HEK293T (cell line): ENCODE measurements at regions not wholly inside any gene's neighbourhood (a gene's known extent, or its start where the extent isn't known, plus 50 kb on each side); places are given as distances from the start of the nearest gene placed in this dataset.

Source experiments
- CTCF ChIA-PET: fragments of 350-600 bp; formaldehyde crosslinking; extraction: SDS; loops from one replicate; lab custom pipeline; 2021; ENCODE audit warnings: antibody characterized with exemption, inconsistent platforms; lab: Yijun Ruan, JAX
- POLR2A ChIA-PET: fragments of 350-600 bp; formaldehyde crosslinking; extraction: SDS; loops from one replicate; lab custom pipeline; 2020; ENCODE audit warnings: antibody characterized with exemption, inconsistent platforms; lab: Yijun Ruan, JAX
- DNase-seq: peaks from one replicate; pipeline ENCODE4 v3.0.0; 2012; ENCODE audit warnings: mixed read lengths; ENCODE audit errors: extremely low spot score
- ARNT ChIP-seq: fragments of 450-650 bp; IDR thresholded peaks from 2 replicates; pipeline ENCODE4 v1.6.1; 2017; ENCODE audit warnings: mild to moderate bottlenecking
- BHLHE40 ChIP-seq: fragments of 450-650 bp; IDR thresholded peaks from 2 replicates; pipeline ENCODE4 v1.6.1; 2016; ENCODE audit warnings: mild to moderate bottlenecking, moderate library complexity, borderline replicate concordance
- CTBP1 ChIP-seq: fragments of 450-650 bp; IDR thresholded peaks from 2 replicates; pipeline ENCODE4 v1.6.1; 2016; ENCODE audit warnings: borderline replicate concordance
- ELF4 ChIP-seq: fragments of 450-650 bp; IDR thresholded peaks from 2 replicates; pipeline ENCODE4 v1.6.1; 2017; ENCODE audit warnings: antibody characterized with exemption
- FOXA1 ChIP-seq: fragments of 450-650 bp; IDR thresholded peaks from 2 replicates; pipeline ENCODE4 v1.6.1; 2016; ENCODE audit warnings: mild to moderate bottlenecking
- FOXK2 ChIP-seq: fragments of 450-650 bp; IDR thresholded peaks from 2 replicates; pipeline ENCODE4 v1.6.1; 2016; ENCODE audit warnings: mild to moderate bottlenecking
- FOXM1 ChIP-seq: fragments of 450-650 bp; IDR thresholded peaks from 2 replicates; pipeline ENCODE4 v1.6.1; 2017; ENCODE audit warnings: mild to moderate bottlenecking, borderline replicate concordance
- HDGF ChIP-seq: fragments of 450-650 bp; IDR thresholded peaks from 2 replicates; pipeline ENCODE4 v1.6.1; 2017; ENCODE audit warnings: antibody characterized with exemption, borderline replicate concordance
- L3MBTL2 ChIP-seq: fragments of 450-650 bp; conservative IDR thresholded peaks from 2 replicates; pipeline ENCODE4 v1.6.1; 2016; ENCODE audit warnings: mild to moderate bottlenecking
- LEF1 ChIP-seq: fragments of 450-650 bp; IDR thresholded peaks from 2 replicates; pipeline ENCODE4 v1.6.1; 2017; ENCODE audit warnings: mild to moderate bottlenecking, borderline replicate concordance
- NFRKB ChIP-seq: fragments of 450-650 bp; IDR thresholded peaks from 2 replicates; pipeline ENCODE4 v1.6.1; 2016; ENCODE audit warnings: mild to moderate bottlenecking, moderate library complexity
- PKNOX1 ChIP-seq: fragments of 450-650 bp; IDR thresholded peaks from 2 replicates; pipeline ENCODE4 v1.6.1; 2016
- SP1 ChIP-seq: fragments of 450-650 bp; IDR thresholded peaks from 2 replicates; pipeline ENCODE4 v1.6.1; 2017
- SUZ12 ChIP-seq: fragments of 450-650 bp; IDR thresholded peaks from 2 replicates; pipeline ENCODE4 v1.6.1; 2016; ENCODE audit warnings: mild to moderate bottlenecking
- TARDBP ChIP-seq: fragments of 450-650 bp; IDR thresholded peaks from 2 replicates; pipeline ENCODE4 v1.6.1; 2016
- ZNF384 ChIP-seq: fragments of 450-650 bp; IDR thresholded peaks from 2 replicates; pipeline ENCODE4 v1.6.1; 2016

DNA sequence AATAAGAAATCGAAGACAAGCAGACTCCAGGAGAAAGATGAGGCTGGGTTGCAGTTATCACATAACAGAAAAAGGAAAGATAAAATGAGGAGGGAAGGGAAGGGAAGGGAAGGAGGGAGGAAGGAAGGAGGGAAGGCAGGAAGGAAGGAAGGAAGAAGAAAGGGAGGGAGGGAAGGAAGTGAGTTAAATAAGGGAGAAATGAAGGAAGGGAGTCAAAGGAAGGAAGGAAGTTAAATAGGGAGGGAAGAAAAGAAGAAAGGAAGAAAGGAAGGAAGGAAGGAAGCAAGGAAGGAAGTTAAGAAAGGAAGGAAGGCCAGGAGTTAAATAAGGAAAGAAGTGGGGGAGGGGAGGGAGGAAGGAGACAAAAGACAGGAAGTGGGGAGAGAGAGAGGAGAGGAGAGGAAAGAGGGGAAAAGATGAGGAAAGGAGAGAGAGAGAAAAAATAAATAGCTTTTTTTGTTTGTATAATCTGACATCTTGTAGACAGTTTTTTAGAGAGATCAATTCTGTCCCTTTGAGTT is 679.6 kb downstream of the HS3ST4 start:
- TF ChIP-seq NFRKB (no peak), FOXM1 (no peak), CTBP1 (no peak)
- CTCF ChIA-PET = no interaction called here
- no peak for DNase-seq
- POLR2A ChIA-PET = no interaction called here

DNA sequence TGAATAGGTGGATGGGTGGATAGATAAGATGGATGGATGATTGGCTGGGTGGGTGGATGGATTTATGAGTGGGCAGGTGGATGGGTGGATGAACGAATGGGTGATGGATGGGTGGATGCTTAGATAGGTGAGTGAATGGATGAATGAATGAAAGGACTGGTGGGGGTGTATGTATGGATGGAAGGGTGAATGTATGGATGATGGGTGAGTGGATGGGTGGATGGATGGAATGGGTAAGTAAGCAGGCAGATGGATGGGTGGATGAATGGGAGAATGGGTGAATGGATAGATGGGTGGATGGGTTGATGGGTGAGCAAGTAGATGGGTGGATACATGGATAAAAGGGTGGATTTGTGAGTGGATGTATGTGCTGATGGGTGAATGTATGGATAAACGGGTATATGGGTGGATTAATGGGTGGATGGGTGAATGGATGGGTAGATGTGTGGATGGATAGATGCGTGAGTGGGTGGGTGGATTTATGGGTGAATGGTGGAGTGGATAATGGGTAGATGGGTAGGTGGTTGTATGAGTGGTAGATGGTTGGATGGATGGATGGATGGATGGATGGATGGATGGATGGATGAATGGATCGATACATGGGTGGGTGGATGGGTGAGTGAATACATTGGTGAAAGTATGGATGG is 682.6 kb downstream of the HS3ST4 start:
- DNase-seq = no peak
- TF ChIP-seq TARDBP (no peak), BHLHE40 (no peak), HDGF (no peak), FOXA1 (no peak), L3MBTL2 (no peak), NFRKB (no peak), CTBP1 (no peak), ELF4 (no peak), ZNF384 (no peak)
- ChIA-PET POLR2A (no interaction called here), CTCF (no interaction called here)

- POLR2A ChIA-PET = no interaction called here
- no peak for TF ChIP-seq BHLHE40
- TF ChIP-seq FOXA1 = no peak
- no peak for TF ChIP-seq ARNT
- no peak for TF ChIP-seq FOXM1
- TF ChIP-seq SUZ12 = no peak
- no peak for TF ChIP-seq ZNF384
- TF ChIP-seq NFRKB = no peak
- TF ChIP-seq L3MBTL2 = no peak
- no peak for TF ChIP-seq FOXK2
- no peak for TF ChIP-seq PKNOX1
- TF ChIP-seq HDGF = no peak
- no peak for TF ChIP-seq TARDBP
- no peak for TF ChIP-seq ELF4
- CTCF ChIA-PET = no interaction called here
- no peak for DNase-seq
Observed at GRCh38 chr16:26382586-26382985, 684.1 kb upstream of the C16orf82 start.

DNA sequence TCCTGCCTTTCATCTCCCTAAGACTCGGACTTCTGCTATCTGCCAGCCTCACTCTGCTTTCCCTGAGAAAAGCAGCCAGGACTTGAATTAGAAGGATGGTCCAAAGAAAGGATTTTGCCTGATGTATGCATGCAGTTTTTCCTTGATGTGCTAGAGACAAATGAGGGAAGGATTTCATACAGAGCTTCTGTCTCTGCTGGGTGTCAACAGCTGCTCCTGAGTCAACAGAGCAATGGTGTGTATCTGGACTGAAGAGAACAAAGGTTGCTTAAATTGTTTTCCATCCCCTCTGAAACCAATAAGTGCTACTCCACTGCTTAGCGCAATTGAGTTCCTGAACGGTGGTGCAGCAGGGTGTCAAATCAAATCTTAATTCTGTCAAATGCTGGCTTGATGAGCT is 680.6 kb upstream of the C16orf82 start:
- DNase-seq = no peak
- CTCF ChIA-PET = no interaction called here
- TF ChIP-seq TARDBP = no peak
- no peak for TF ChIP-seq FOXA1
- TF ChIP-seq SUZ12 = no peak
- no peak for TF ChIP-seq LEF1
- no peak for TF ChIP-seq BHLHE40
- no peak for TF ChIP-seq ZNF384
- TF ChIP-seq PKNOX1 = no peak
- no peak for TF ChIP-seq FOXM1
- no peak for TF ChIP-seq NFRKB
- no peak for TF ChIP-seq HDGF
- no peak for TF ChIP-seq SP1
- no peak for TF ChIP-seq FOXK2
- no peak for TF ChIP-seq L3MBTL2
- TF ChIP-seq CTBP1 = no peak
- no peak for TF ChIP-seq ARNT
- POLR2A ChIA-PET = no interaction called here

DNA sequence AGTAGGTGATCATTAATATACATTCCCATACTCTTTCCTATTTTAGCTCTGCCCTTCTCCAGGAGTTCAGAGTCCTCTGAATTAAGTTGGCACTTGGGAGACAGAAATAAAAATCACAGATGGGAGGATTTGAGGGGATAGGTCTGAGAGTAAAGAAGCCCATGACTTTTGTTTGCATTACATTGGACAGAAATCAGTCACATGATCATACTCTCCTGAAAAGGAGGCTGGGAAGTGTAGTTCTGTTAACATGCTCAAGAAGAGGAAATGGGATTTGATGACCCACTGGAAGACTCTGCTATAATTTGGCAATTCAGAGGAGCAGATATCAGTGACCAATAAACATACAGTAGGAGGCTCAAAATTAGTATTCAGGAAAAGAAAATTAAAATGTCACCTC is 674.9 kb upstream of the C16orf82 start:
- no peak for DNase-seq
- TF ChIP-seq HDGF (no peak), PKNOX1 (no peak), SUZ12 (no peak), FOXK2 (no peak), ELF4 (no peak), SP1 (no peak), BHLHE40 (no peak), LEF1 (no peak), FOXA1 (no peak), ARNT (no peak), ZNF384 (no peak), FOXM1 (no peak), TARDBP (no peak), NFRKB (no peak), CTBP1 (no peak), L3MBTL2 (no peak)
- CTCF ChIA-PET = no interaction called here
- POLR2A ChIA-PET = no interaction called here

- TF ChIP-seq LEF1 = no peak
- TF ChIP-seq SUZ12 = no peak
- TF ChIP-seq HDGF = no peak
- no peak for DNase-seq
- POLR2A ChIA-PET = no interaction called here
- CTCF ChIA-PET = no interaction called here
Observed at GRCh38 chr16:26394409-26394808, 672.3 kb upstream of the C16orf82 start.
